ENCODE measurements at regions not wholly inside any gene's neighbourhood (a gene's known extent, or its start where the extent isn't known, plus 50 kb on each side); places are given as distances from the start of the nearest gene placed in this dataset.

- Histone ChIP-seq H3K27me3 (no peaks in the 10 kb centered on the region), H3K9me3 (no peaks in the 10 kb centered on the region), H3K4me3 (no peak overlapping the region), H3K36me3 (no peaks in the 10 kb centered on the region), H3K27ac (no peak overlapping the region), H3K4me1 (no peaks in the 10 kb centered on the region)
- intact Hi-C loops (cut with DNase I; ENCODE audit: low total_unique reads), result no loop called here
- TF ChIP-seq EP300 (IDR thresholded peaks at IDR 0.05) (no peak), CTCF (IDR thresholded peaks at IDR 0.05) (no peak), POLR2A (IDR thresholded peaks at IDR 0.05) (no peak), POLR2AphosphoS5 (IDR thresholded peaks at IDR 0.05) (no peak)
- no peak for DNase-seq
- 0 to 68% (median 27%) methylated on average over 1 of the region's 1 CpG for WGBS, 5 donors
Measured at GRCh38 chr7:12741951-12742575, 54.6 kb downstream of the ARL4A start.

GRCh38 chr7:12746211-12746610 lies 58.8 kb downstream of the ARL4A start:
- no peak for DNase-seq
- H3K9me3 ChIP-seq, result no peaks in the 10 kb centered on the region
- intact Hi-C loops (cut with DNase I; ENCODE audit: low total_unique reads), result no loop called here
- H3K36me3 ChIP-seq, result no peaks in the 10 kb centered on the region
- TF ChIP-seq POLR2AphosphoS5 (IDR thresholded peaks at IDR 0.05) (no peak), EP300 (IDR thresholded peaks at IDR 0.05) (no peak), CTCF (IDR thresholded peaks at IDR 0.05) (no peak), POLR2A (IDR thresholded peaks at IDR 0.05) (no peak)
- H3K4me1 ChIP-seq, result no peaks in the 10 kb centered on the region
- H3K4me3 ChIP-seq, result no peak overlapping the region
- no peaks in the 10 kb centered on the region for H3K27me3 ChIP-seq
- 18 to 33% (median 28%) methylated on average over 1 of the region's 1 CpG for WGBS, 5 donors
- no peak overlapping the region for H3K27ac ChIP-seq

GRCh38 chr7:12747687-12748306 lies 60.4 kb downstream of the ARL4A start:
- H3K27me3 ChIP-seq, result no peaks in the 10 kb centered on the region
- 91 to 96% (median 95%) methylated on average over 10 of the region's 10 CpGs for WGBS, 5 donors
- H3K9me3 ChIP-seq, result no peaks in the 10 kb centered on the region
- DNase-seq, result no peak
- no peak overlapping the region for H3K27ac ChIP-seq
- no peak overlapping the region for H3K4me3 ChIP-seq
- no peaks in the 10 kb centered on the region for H3K36me3 ChIP-seq
- no peak for TF ChIP-seq EP300 (IDR thresholded peaks at IDR 0.05)
- no peak for TF ChIP-seq POLR2AphosphoS5 (IDR thresholded peaks at IDR 0.05)
- no peak for TF ChIP-seq CTCF (IDR thresholded peaks at IDR 0.05)
- no peak for TF ChIP-seq POLR2A (IDR thresholded peaks at IDR 0.05)
- intact Hi-C loops (cut with DNase I; ENCODE audit: low total_unique reads), result no loop called here
- H3K4me1 ChIP-seq, result no peaks in the 10 kb centered on the region

- TF ChIP-seq CTCF (IDR thresholded peaks at IDR 0.05) (no peak), POLR2AphosphoS5 (IDR thresholded peaks at IDR 0.05) (no peak), POLR2A (IDR thresholded peaks at IDR 0.05) (no peak), EP300 (IDR thresholded peaks at IDR 0.05) (no peak)
- Histone ChIP-seq H3K36me3 (no peaks in the 10 kb centered on the region), H3K9me3 (no peaks in the 10 kb centered on the region), H3K4me3 (no peak overlapping the region), H3K27me3 (no peaks in the 10 kb centered on the region), H3K27ac (no peak overlapping the region), H3K4me1 (no peaks in the 10 kb centered on the region)
- intact Hi-C loops (cut with DNase I; ENCODE audit: low total_unique reads), result no loop called here
- no peak for DNase-seq
- 67 to 84% (median 75%) methylated on average over 3 of the region's 3 CpGs for WGBS, 5 donors
Measured at GRCh38 chr7:12749069-12749468, 61.6 kb downstream of the ARL4A start.

Measured in stomach (tissue), 8 donors.